ENCODE measurements at regions not wholly inside any gene's neighbourhood (a gene's known extent, or its start where the extent isn't known, plus 50 kb on each side); places are given as distances from the start of the nearest gene placed in this dataset.

DNA sequence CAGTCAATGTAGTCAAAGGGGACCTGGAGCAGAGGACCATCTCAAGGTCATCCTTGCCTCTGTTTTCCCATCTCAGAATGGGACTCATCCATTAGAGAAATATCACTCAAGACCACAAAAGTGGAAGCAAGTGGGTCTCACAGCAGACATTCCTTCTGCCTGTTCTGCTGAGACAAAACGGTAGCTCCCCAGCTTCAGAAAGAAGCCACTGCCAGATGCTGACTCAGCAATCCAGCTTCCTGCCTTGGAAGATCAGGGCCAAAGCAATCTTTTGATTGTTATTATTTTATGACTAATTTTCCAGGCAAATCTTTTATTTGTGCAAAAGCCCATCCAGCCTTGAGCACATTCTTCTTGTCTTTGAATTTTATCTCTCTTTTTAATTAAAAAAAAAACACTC, 86.8 kb downstream of the CCT6B start:
- Mint-ChIP-seq H3K27ac (no peak overlapping the region), H3K27me3 (peaks cover 4% of the 10 kb centered on the region), H3K4me3 (no peak overlapping the region), H3K9me3 (peaks cover 5% of the 10 kb centered on the region), H3K4me1 (ENCODE audit: low read depth) (no peaks in the 10 kb centered on the region), H3K36me3 (ENCODE audit: low read depth) (no peaks in the 10 kb centered on the region)
- TF ChIP-seq, protein P1, sequence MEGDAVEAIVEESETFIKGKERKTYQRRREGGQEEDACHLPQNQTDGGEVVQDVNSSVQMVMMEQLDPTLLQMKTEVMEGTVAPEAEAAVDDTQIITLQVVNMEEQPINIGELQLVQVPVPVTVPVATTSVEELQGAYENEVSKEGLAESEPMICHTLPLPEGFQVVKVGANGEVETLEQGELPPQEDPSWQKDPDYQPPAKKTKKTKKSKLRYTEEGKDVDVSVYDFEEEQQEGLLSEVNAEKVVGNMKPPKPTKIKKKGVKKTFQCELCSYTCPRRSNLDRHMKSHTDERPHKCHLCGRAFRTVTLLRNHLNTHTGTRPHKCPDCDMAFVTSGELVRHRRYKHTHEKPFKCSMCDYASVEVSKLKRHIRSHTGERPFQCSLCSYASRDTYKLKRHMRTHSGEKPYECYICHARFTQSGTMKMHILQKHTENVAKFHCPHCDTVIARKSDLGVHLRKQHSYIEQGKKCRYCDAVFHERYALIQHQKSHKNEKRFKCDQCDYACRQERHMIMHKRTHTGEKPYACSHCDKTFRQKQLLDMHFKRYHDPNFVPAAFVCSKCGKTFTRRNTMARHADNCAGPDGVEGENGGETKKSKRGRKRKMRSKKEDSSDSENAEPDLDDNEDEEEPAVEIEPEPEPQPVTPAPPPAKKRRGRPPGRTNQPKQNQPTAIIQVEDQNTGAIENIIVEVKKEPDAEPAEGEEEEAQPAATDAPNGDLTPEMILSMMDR (IDR thresholded peaks at IDR 0.05): no peak
- CTCF ChIA-PET: no interaction called here
- DNase-seq (no peak), ATAC-seq (no peak)
- intact Hi-C loops (cut with micrococcal nuclease): no loop called here
- POLR2A ChIA-PET: interaction anchor here (0.7 kb wide), 1 partner anchor 752 kb away, joined by 3 read pairs; no protein-coding TSS in a partner anchor

DNA sequence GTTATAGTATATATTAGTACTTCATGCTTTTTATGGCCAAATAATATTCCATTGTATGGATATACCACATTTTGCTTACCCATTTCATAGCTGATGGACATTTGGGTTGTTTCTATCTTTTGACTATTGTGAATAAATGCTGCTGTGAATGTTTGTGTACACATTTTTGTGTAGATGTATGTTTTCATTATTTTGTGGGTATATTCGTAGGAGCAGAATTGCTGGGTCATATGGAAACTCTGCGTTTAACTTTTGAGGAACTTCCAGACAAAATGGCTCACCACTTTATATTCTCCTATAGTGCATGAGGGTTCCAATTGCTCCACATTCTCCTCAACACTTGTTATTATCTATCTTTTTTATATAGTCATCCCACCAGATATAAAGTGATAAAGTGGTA, 88.6 kb downstream of the CCT6B start:
- peaks cover 8% of the 10 kb centered on the region for H3K4me1 Mint-ChIP-seq (ENCODE audit: low read depth)
- H3K27me3 Mint-ChIP-seq: peaks cover 4% of the 10 kb centered on the region
- DNase-seq (no peak), ATAC-seq (no peak)
- H3K4me3 Mint-ChIP-seq: no peak overlapping the region
- TF ChIP-seq, protein P1 (IDR thresholded peaks at IDR 0.05): no peak
- no peak overlapping the region for H3K27ac Mint-ChIP-seq
- peaks cover 11% of the 10 kb centered on the region for H3K9me3 Mint-ChIP-seq
- ChIA-PET CTCF (interaction anchor here (1.2 kb wide), 1 partner anchor 330 kb away, joined by 3 read pairs; no protein-coding TSS in a partner anchor), POLR2A (no interaction called here)
- no peaks in the 10 kb centered on the region for H3K36me3 Mint-ChIP-seq (ENCODE audit: low read depth)
- intact Hi-C loops (cut with micrococcal nuclease): no loop called here

DNA sequence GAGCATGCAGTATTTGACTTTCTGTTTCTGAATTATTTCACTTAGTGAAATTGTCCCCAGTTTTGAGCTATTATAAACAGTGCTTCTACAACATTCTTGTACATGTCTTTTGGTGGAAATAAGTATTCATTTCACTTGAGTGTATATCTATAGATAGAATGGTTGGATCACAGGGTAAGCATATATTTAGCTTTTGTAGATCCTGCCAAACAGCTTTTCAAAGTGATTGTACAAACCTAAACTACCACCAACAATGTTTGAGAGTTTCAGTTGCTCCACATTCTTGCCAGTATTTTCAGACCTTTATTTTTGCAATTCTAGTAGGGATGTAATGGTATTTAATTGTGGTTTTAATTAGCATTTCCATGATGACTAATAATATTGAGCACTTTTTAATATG, 91.6 kb downstream of the CCT6B start:
- CTCF ChIA-PET: no interaction called here
- Mint-ChIP-seq H3K4me3 (no peak overlapping the region), H3K27me3 (peaks cover 4% of the 10 kb centered on the region), H3K9me3 (peaks cover 11% of the 10 kb centered on the region), H3K36me3 (ENCODE audit: low read depth) (no peaks in the 10 kb centered on the region), H3K27ac (no peak overlapping the region), H3K4me1 (ENCODE audit: low read depth) (peaks cover 8% of the 10 kb centered on the region)
- no peak for DNase-seq
- TF ChIP-seq, protein P1 (IDR thresholded peaks at IDR 0.05): no peak
- POLR2A ChIA-PET: interaction anchor here (0.9 kb wide), 1 partner anchor 16 kb away, joined by 3 read pairs; no protein-coding TSS in a partner anchor
- intact Hi-C loops (cut with micrococcal nuclease): no loop called here
- no peak for ATAC-seq

DNA sequence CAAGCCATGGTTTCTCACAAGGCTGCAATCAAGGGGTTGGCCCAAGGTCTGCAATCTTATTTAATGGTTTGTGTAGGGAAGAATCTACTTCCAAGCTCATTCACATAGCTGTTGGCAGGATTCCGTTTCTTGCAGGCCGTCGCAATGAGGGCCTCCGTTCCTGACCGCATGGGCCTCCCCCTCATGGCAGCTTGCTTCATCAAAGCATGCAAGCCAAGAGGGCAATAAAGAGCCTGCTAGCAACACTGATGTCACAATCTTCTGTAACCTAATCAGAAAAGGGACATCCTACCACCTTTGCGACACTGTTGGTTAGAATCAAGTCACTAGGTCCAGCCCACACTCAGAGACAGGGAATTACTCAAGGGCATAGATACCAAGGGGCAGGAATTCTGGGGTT, 95.5 kb downstream of the CCT6B start:
- peaks cover 2% of the 10 kb centered on the region for H3K27me3 Mint-ChIP-seq
- POLR2A ChIA-PET: no interaction called here
- no peaks in the 10 kb centered on the region for H3K36me3 Mint-ChIP-seq (ENCODE audit: low read depth)
- DNase-seq (no peak), ATAC-seq (no peak)
- peaks cover 7% of the 10 kb centered on the region for H3K9me3 Mint-ChIP-seq
- TF ChIP-seq, protein P1 (IDR thresholded peaks at IDR 0.05): no peak
- H3K4me1 Mint-ChIP-seq (ENCODE audit: low read depth): peaks cover 8% of the 10 kb centered on the region
- intact Hi-C loops (cut with micrococcal nuclease): no loop called here
- H3K4me3 Mint-ChIP-seq: no peak overlapping the region
- no peak overlapping the region for H3K27ac Mint-ChIP-seq
- CTCF ChIA-PET: no interaction called here

DNA sequence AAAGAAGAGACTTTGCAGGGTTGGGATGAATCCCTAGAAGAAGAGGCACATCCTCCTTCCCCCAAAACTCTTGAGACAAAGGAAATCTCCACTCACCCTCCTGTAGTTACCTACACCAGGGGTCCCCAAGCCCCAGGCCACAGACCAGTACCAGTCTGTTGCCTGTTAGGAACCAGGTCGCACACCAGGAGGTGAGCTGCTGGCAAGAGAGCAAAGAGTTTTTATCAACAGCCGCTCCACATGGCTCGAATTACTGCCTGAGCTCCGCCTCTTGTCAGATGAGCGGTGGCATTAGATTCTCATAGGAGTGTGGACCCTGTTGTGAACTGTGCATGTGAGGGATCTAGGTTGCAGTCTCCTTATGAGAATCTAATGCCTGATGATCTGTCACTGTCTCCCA, 98.9 kb downstream of the CCT6B start:
- POLR2A ChIA-PET: interaction anchor here (0.7 kb wide), 1 partner anchor 365 kb away, joined by 3 read pairs; no protein-coding TSS in a partner anchor
- peaks cover 6% of the 10 kb centered on the region for H3K27me3 Mint-ChIP-seq
- TF ChIP-seq, protein P1 (IDR thresholded peaks at IDR 0.05): no peak
- ATAC-seq: no peak
- CTCF ChIA-PET: no interaction called here
- H3K9me3 Mint-ChIP-seq: no peaks in the 10 kb centered on the region
- no peaks in the 10 kb centered on the region for H3K36me3 Mint-ChIP-seq (ENCODE audit: low read depth)
- no peak overlapping the region for H3K4me3 Mint-ChIP-seq
- DNase-seq: no peak
- intact Hi-C loops (cut with micrococcal nuclease): no loop called here
- peaks cover 11% of the 10 kb centered on the region for H3K4me1 Mint-ChIP-seq (ENCODE audit: low read depth)
- no peak overlapping the region for H3K27ac Mint-ChIP-seq
